HCT116 (cell line): ENCODE measurements at regions not wholly inside any gene's neighbourhood (a gene's known extent, or its start where the extent isn't known, plus 50 kb on each side); places are given as distances from the start of the nearest gene placed in this dataset.

Experiments used
- ATAC-seq: fragments of 200-7000 bp; cut with Tn5 transposase; 2 replicates; pipeline ENCODE4 v1.9.1; 2020; ENCODE audit warnings: mild to moderate bottlenecking, moderate library complexity
- BruUV-seq: library from RNA; stranded (reverse); fragments of 400-500 nt; replicated peaks from 2 replicates; lab custom pipeline; 2021; lab: Mats Ljungman, UMichigan
- CTCF ChIA-PET: fragments of 300-600 bp; sonication (Branson Sonifier 250); formaldehyde crosslinking; loops from one replicate; lab custom pipeline; 2021; ENCODE audit warnings: antibody characterized with exemption; lab: Charles Lee
- POLR2A ChIA-PET: fragments of 300-600, 350-600 bp; sonication (Branson Sonifier 250); formaldehyde crosslinking; loops from one replicate; lab custom pipeline; 2021; ENCODE audit warnings: antibody characterized with exemption; lab: Charles Lee
- RAD21 ChIA-PET, 2 experiments: fragments of 300-600 bp; sonication (Branson Sonifier 250); formaldehyde crosslinking; loops; one replicate each; lab custom pipeline; 2023; ENCODE audit warnings: low total read pairs in 2 of 2; ENCODE audit not compliant: uncharacterized antibody in 2 of 2, unreplicated experiment in 2 of 2, low non-redundant PET in 1 of 2; lab: Charles Lee
- DNase-seq: peaks from one replicate; pipeline ENCODE4 v3.0.0-alpha.2; 2010; ENCODE audit warnings: low read depth, low spot score
- H2AFZ ChIP-seq: fragments of 200-600 bp; shearing (Covaris generic), sonication (generic); 2 replicates; pipeline ENCODE4 v1.6.1; 2017; ENCODE audit warnings: low read depth, mixed run types, mixed read lengths, antibody characterized with exemption, low read length; ENCODE audit not compliant: poor library complexity, severe bottlenecking
- H3K27ac ChIP-seq: 2 replicates; pipeline ENCODE4 v1.5.1; 2012; ENCODE audit warnings: low read depth, low read length
- H3K27me3 ChIP-seq: fragments of 200-600 bp; sonication (generic); 2 replicates; pipeline ENCODE4 v1.6.1; 2016; ENCODE audit warnings: mixed run types, low read length, mixed read lengths; ENCODE audit not compliant: insufficient read depth
- H3K36me3 ChIP-seq, 2 experiments: fragments of 200-500 bp in 1 of 2; fragments of 200-600 bp in 1 of 2; sonication (Bioruptor generic) in 1 of 2; sonication (generic) in 1 of 2; 2 replicates each; pipeline versions ENCODE4 v1.5.1 to v1.6.1; 2014 to 2016; ENCODE audit warnings: low read length in 2 of 2, inconsistent platforms in 1 of 2, mixed read lengths in 1 of 2, mixed run types in 1 of 2; ENCODE audit not compliant: insufficient read depth in 2 of 2, control insufficient read depth in 1 of 2
- H3K4me1 ChIP-seq, 2 experiments: fragments of 200-600 bp in 1 of 2; sonication (generic) in 1 of 2; 2 replicates each; pipeline versions ENCODE4 v1.5.1 to v1.6.1; 2012 to 2017; ENCODE audit warnings: low read length in 2 of 2, inconsistent platforms in 1 of 2, mild to moderate bottlenecking in 1 of 2, mixed read lengths in 1 of 2, mixed run types in 1 of 2, moderate library complexity in 1 of 2; ENCODE audit not compliant: insufficient read depth in 2 of 2, control insufficient read depth in 1 of 2
- H3K4me2 ChIP-seq: fragments of 200-600 bp; sonication (generic); 2 replicates; pipeline ENCODE4 v1.6.1; 2017; ENCODE audit warnings: mixed run types, low read length, mixed read lengths
- H3K4me3 ChIP-seq, 2 experiments: fragments of 200-600 bp in 1 of 2; sonication (generic) in 1 of 2; replicated peaks in 1 of 2; 2 replicates each; pipeline ENCODE4 v1.5.1; 2011 to 2016; ENCODE audit warnings: low read length in 2 of 2, control low read depth in 1 of 2, low read depth in 1 of 2, mild to moderate bottlenecking in 1 of 2, mixed read lengths in 1 of 2, mixed run types in 1 of 2
- H3K79me2 ChIP-seq: fragments of 200-600 bp; sonication (generic); 2 replicates; pipeline ENCODE4 v1.6.1; 2017; ENCODE audit warnings: mild to moderate bottlenecking, mixed run types, low read length, moderate library complexity, mixed read lengths; ENCODE audit not compliant: insufficient read depth
- H3K9ac ChIP-seq: fragments of 200-600 bp; sonication (generic); 2 replicates; pipeline ENCODE4 v1.6.1; 2016; ENCODE audit warnings: low read length, mixed read lengths
- H3K9me2 ChIP-seq: fragments of 200-600 bp; sonication (generic), shearing (Covaris generic); 2 replicates; pipeline ENCODE4 v1.6.1; 2017; ENCODE audit warnings: mixed run types, mild to moderate bottlenecking, moderate library complexity; ENCODE audit not compliant: insufficient read depth
- H3K9me3 ChIP-seq, 2 experiments: fragments of 200-500 bp in 1 of 2; fragments of 200-600 bp in 1 of 2; sonication (Bioruptor generic) in 1 of 2; sonication (generic) in 1 of 2; 2 replicates each; pipeline ENCODE4 v1.6.1; 2014 to 2017; ENCODE audit warnings: low read length in 2 of 2, mixed read lengths in 2 of 2, inconsistent platforms in 1 of 2, low read depth in 1 of 2, mild to moderate bottlenecking in 1 of 2, mixed run types in 1 of 2, moderate library complexity in 1 of 2; ENCODE audit not compliant: control insufficient read depth in 1 of 2, insufficient read depth in 1 of 2
- H4K20me1 ChIP-seq: fragments of 200-600 bp; sonication (generic), shearing (Covaris generic); 2 replicates; pipeline ENCODE4 v1.6.1; 2017; ENCODE audit warnings: mixed run types, mild to moderate bottlenecking, moderate library complexity; ENCODE audit not compliant: insufficient read depth
- ATF3 ChIP-seq: IDR thresholded peaks from 2 replicates; pipeline ENCODE4 v1.6.1; 2012
- ELF1 ChIP-seq: IDR thresholded peaks from 2 replicates; pipeline ENCODE4 v1.6.1; 2012; ENCODE audit warnings: low read depth, borderline replicate concordance
- RAD21 ChIP-seq: IDR thresholded peaks from 2 replicates; pipeline ENCODE4 v1.6.1; 2012; ENCODE audit warnings: low read depth, mild to moderate bottlenecking
- SP1 ChIP-seq: IDR thresholded peaks from 2 replicates; pipeline ENCODE4 v1.6.1; 2012; ENCODE audit warnings: low read depth
- SRF ChIP-seq: IDR thresholded peaks from 2 replicates; pipeline ENCODE4 v1.6.1; 2012; ENCODE audit warnings: low read depth
- intact Hi-C: fragments of 100-400 bp; cut with micrococcal nuclease; formaldehyde crosslinking; loops from 2 replicates; pipeline ENCODE4 v1.10.0; 2022
- TF ChIP-seq, protein P1 (sequence below): IDR thresholded peaks from 2 replicates; pipeline ENCODE4 v1.6.1; 2012; ENCODE audit warnings: low read depth
- TF ChIP-seq, protein P2 (sequence below), 3 experiments: fragments of 200-600 bp in 1 of 3; sonication (generic) in 1 of 3; IDR thresholded peaks in 2 of 3; conservative IDR thresholded peaks in 1 of 3; 2 replicates each; pipeline ENCODE4 v1.5.1; 2012 to 2017; ENCODE audit warnings: low read depth in 2 of 3, low read length in 2 of 3, antibody characterized with exemption in 1 of 3, borderline replicate concordance in 1 of 3, control low read depth in 1 of 3, mild to moderate bottlenecking in 1 of 3, mixed read lengths in 1 of 3, mixed run types in 1 of 3, moderate library complexity in 1 of 3; ENCODE audit not compliant: insufficient read depth in 1 of 3

DNA sequence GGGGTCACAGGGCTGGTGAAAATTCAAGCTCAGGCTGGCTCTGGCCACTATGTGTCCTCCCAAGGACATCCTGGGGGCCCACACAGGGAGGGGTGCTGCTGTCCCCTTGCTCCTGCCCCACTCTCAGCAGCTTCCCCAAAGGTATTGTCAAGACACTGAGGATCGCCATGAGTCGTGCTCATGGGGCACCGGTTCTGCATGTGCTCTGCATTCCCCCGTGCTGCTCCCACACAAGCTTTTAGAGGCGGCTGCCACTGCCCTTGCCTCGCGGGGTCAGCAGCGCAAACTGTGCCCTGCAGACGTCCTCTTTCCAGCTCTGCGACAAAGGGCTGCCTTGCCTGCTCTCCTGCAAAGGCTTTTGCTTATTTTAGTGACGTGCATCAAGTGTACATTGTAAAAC lies 179.8 kb downstream of the ERMARD start:
- TF ChIP-seq RAD21, result no peak
- TF ChIP-seq, protein P1, sequence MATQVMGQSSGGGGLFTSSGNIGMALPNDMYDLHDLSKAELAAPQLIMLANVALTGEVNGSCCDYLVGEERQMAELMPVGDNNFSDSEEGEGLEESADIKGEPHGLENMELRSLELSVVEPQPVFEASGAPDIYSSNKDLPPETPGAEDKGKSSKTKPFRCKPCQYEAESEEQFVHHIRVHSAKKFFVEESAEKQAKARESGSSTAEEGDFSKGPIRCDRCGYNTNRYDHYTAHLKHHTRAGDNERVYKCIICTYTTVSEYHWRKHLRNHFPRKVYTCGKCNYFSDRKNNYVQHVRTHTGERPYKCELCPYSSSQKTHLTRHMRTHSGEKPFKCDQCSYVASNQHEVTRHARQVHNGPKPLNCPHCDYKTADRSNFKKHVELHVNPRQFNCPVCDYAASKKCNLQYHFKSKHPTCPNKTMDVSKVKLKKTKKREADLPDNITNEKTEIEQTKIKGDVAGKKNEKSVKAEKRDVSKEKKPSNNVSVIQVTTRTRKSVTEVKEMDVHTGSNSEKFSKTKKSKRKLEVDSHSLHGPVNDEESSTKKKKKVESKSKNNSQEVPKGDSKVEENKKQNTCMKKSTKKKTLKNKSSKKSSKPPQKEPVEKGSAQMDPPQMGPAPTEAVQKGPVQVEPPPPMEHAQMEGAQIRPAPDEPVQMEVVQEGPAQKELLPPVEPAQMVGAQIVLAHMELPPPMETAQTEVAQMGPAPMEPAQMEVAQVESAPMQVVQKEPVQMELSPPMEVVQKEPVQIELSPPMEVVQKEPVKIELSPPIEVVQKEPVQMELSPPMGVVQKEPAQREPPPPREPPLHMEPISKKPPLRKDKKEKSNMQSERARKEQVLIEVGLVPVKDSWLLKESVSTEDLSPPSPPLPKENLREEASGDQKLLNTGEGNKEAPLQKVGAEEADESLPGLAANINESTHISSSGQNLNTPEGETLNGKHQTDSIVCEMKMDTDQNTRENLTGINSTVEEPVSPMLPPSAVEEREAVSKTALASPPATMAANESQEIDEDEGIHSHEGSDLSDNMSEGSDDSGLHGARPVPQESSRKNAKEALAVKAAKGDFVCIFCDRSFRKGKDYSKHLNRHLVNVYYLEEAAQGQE, result no peak
- TF ChIP-seq, protein P2, sequence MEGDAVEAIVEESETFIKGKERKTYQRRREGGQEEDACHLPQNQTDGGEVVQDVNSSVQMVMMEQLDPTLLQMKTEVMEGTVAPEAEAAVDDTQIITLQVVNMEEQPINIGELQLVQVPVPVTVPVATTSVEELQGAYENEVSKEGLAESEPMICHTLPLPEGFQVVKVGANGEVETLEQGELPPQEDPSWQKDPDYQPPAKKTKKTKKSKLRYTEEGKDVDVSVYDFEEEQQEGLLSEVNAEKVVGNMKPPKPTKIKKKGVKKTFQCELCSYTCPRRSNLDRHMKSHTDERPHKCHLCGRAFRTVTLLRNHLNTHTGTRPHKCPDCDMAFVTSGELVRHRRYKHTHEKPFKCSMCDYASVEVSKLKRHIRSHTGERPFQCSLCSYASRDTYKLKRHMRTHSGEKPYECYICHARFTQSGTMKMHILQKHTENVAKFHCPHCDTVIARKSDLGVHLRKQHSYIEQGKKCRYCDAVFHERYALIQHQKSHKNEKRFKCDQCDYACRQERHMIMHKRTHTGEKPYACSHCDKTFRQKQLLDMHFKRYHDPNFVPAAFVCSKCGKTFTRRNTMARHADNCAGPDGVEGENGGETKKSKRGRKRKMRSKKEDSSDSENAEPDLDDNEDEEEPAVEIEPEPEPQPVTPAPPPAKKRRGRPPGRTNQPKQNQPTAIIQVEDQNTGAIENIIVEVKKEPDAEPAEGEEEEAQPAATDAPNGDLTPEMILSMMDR (IDR thresholded peaks at IDR 0.05 in 2 of 3, conservative IDR thresholded peaks at IDR 0.05 in 1 of 3; ENCODE audit: borderline replicate concordance in 1 of 3, insufficient read depth in 1 of 3, low read depth in 2 of 3, low read length in 2 of 3), result no peak
- TF ChIP-seq SRF, result no peak
- TF ChIP-seq SP1, result no peak
- TF ChIP-seq ELF1, result no peak
- no peak for TF ChIP-seq ATF3
- no peaks in the 10 kb centered on the region for H3K27me3 ChIP-seq
- no peaks in the 10 kb centered on the region for H3K36me3 ChIP-seq
- no peaks in the 10 kb centered on the region for H3K9me3 ChIP-seq
- RAD21 ChIA-PET, result no interaction called here
- intact Hi-C loops, result no loop called here
- ATAC-seq (no peak), DNase-seq (no peak)
- H3K9ac ChIP-seq, result no peak overlapping the region
- no peak overlapping the region for H2AFZ ChIP-seq
- H3K4me1 ChIP-seq, result peaks cover 4 to 6% of the 10 kb centered on the region in 2 experiments; a peak in 3 of 4 replicates
- H3K4me2 ChIP-seq, result no peak overlapping the region
- H3K9me2 ChIP-seq, result no peaks in the 10 kb centered on the region
- BruUV-seq, result no TSS peak
- CTCF ChIA-PET, result interaction anchor here (1.1 to 1.2 kb wide), 2 partner anchors 100 to 141 kb away, joined by 3 read pairs; no protein-coding TSS in a partner anchor
- POLR2A ChIA-PET, result no interaction called here
- H3K4me3 ChIP-seq, result no peak overlapping the region
- H4K20me1 ChIP-seq, result no peaks in the 10 kb centered on the region
- no peaks in the 10 kb centered on the region for H3K79me2 ChIP-seq
- no peak overlapping the region for H3K27ac ChIP-seq
